Testis (tissue), 2 donors: ENCODE measurements at regions not wholly inside any gene's neighbourhood (a gene's known extent, or its start where the extent isn't known, plus 50 kb on each side); places are given as distances from the start of the nearest gene placed in this dataset.

ENCODE experiments used
- CTCF ChIP-seq, 3 experiments: fragments of 450-650 bp in 2 of 3; fragments of 200-600 bp in 1 of 3; sonication (generic) in 1 of 3; IDR thresholded peaks; one replicate each; pipeline ENCODE4 v1.5.1; 2016 to 2019; ENCODE audit warnings: antibody characterized with exemption in 3 of 3, mild to moderate bottlenecking in 2 of 3, moderate library complexity in 1 of 3
- POLR2A ChIP-seq: fragments of 450-650 bp; IDR thresholded peaks from one replicate; pipeline ENCODE4 v1.6.1; 2017; ENCODE audit warnings: antibody characterized with exemption, mild to moderate bottlenecking, moderate library complexity

- TF ChIP-seq CTCF (IDR thresholded peaks at IDR 0.05): no peak
- no peak for TF ChIP-seq POLR2A
These were observed 691.5 kb upstream of the CCDC54 start for GRCh38 chr3:106685745-106686144.
